ENCODE measurements at regions not wholly inside any gene's neighbourhood (a gene's known extent, or its start where the extent isn't known, plus 50 kb on each side); places are given as distances from the start of the nearest gene placed in this dataset.

GRCh38 chr10:123391275-123392028 is 237.2 kb downstream of the BUB3 start:
- TF ChIP-seq POLR2AphosphoS5 (IDR thresholded peaks at IDR 0.05; ENCODE audit: low read depth, low read length) (no peak; the same call in 1 of the 2 replicates), PAX5 (IDR thresholded peaks at IDR 0.05; ENCODE audit: insufficient read depth, low read length, severe bottlenecking) (no peak), POLR2A (IDR thresholded peaks at IDR 0.05; ENCODE audit: low read depth, low read length) (peak; percentile 66; the same call in 1 of the 2 replicates), SPI1 (IDR thresholded peaks at IDR 0.05; ENCODE audit: low read depth, low read length) (no peak), TAF1 (IDR thresholded peaks at IDR 0.05; ENCODE audit: low read depth, low read length) (peak; percentile 59; the same call in 1 of the 2 replicates)
